ENCODE measurements at regions not wholly inside any gene's neighbourhood (a gene's known extent, or its start where the extent isn't known, plus 50 kb on each side); places are given as distances from the start of the nearest gene placed in this dataset.

- TF ChIP-seq CTCF (IDR thresholded peaks at IDR 0.05) (no peak), SIN3A (IDR thresholded peaks at IDR 0.05; ENCODE audit: borderline replicate concordance, insufficient read depth, low read depth, low read length) (no peak), REST (IDR thresholded peaks at IDR 0.05; ENCODE audit: insufficient read depth in 1 of 2, low read depth in 2 of 2, low read length in 1 of 2) (no peak), POLR2AphosphoS5 (IDR thresholded peaks at IDR 0.05; ENCODE audit: low read depth, low read length) (no peak)
Observed at GRCh38 chr6:9095729-9096128, 660.4 kb upstream of the SLC35B3 start.

Measured in Panc1 (cell line).